HCT116 (cell line): ENCODE measurements at regions not wholly inside any gene's neighbourhood (a gene's known extent, or its start where the extent isn't known, plus 50 kb on each side); places are given as distances from the start of the nearest gene placed in this dataset.

ENCODE experiments used
- ATAC-seq: fragments of 200-7000 bp; cut with Tn5 transposase; 2 replicates; pipeline ENCODE4 v1.9.1; 2020; ENCODE audit warnings: mild to moderate bottlenecking, moderate library complexity
- BruUV-seq: library from RNA; stranded (reverse); fragments of 400-500 nt; replicated peaks from 2 replicates; lab custom pipeline; 2021; lab: Mats Ljungman, UMichigan
- CTCF ChIA-PET: fragments of 300-600 bp; sonication (Branson Sonifier 250); formaldehyde crosslinking; loops from one replicate; lab custom pipeline; 2021; ENCODE audit warnings: antibody characterized with exemption; lab: Charles Lee
- POLR2A ChIA-PET: fragments of 300-600, 350-600 bp; sonication (Branson Sonifier 250); formaldehyde crosslinking; loops from one replicate; lab custom pipeline; 2021; ENCODE audit warnings: antibody characterized with exemption; lab: Charles Lee
- RAD21 ChIA-PET, 2 experiments: fragments of 300-600 bp; sonication (Branson Sonifier 250); formaldehyde crosslinking; loops; one replicate each; lab custom pipeline; 2023; ENCODE audit warnings: low total read pairs in 2 of 2; ENCODE audit not compliant: uncharacterized antibody in 2 of 2, unreplicated experiment in 2 of 2, low non-redundant PET in 1 of 2; lab: Charles Lee
- DNase-seq: peaks from one replicate; pipeline ENCODE4 v3.0.0-alpha.2; 2010; ENCODE audit warnings: low read depth, low spot score
- H2AFZ ChIP-seq: fragments of 200-600 bp; shearing (Covaris generic), sonication (generic); 2 replicates; pipeline ENCODE4 v1.6.1; 2017; ENCODE audit warnings: low read depth, mixed run types, mixed read lengths, antibody characterized with exemption, low read length; ENCODE audit not compliant: poor library complexity, severe bottlenecking
- H3K27ac ChIP-seq: 2 replicates; pipeline ENCODE4 v1.5.1; 2012; ENCODE audit warnings: low read depth, low read length
- H3K27me3 ChIP-seq: fragments of 200-600 bp; sonication (generic); 2 replicates; pipeline ENCODE4 v1.6.1; 2016; ENCODE audit warnings: mixed run types, low read length, mixed read lengths; ENCODE audit not compliant: insufficient read depth
- H3K36me3 ChIP-seq, 2 experiments: fragments of 200-500 bp in 1 of 2; fragments of 200-600 bp in 1 of 2; sonication (Bioruptor generic) in 1 of 2; sonication (generic) in 1 of 2; 2 replicates each; pipeline versions ENCODE4 v1.5.1 to v1.6.1; 2014 to 2016; ENCODE audit warnings: low read length in 2 of 2, inconsistent platforms in 1 of 2, mixed read lengths in 1 of 2, mixed run types in 1 of 2; ENCODE audit not compliant: insufficient read depth in 2 of 2, control insufficient read depth in 1 of 2
- H3K4me1 ChIP-seq, 2 experiments: fragments of 200-600 bp in 1 of 2; sonication (generic) in 1 of 2; 2 replicates each; pipeline versions ENCODE4 v1.5.1 to v1.6.1; 2012 to 2017; ENCODE audit warnings: low read length in 2 of 2, inconsistent platforms in 1 of 2, mild to moderate bottlenecking in 1 of 2, mixed read lengths in 1 of 2, mixed run types in 1 of 2, moderate library complexity in 1 of 2; ENCODE audit not compliant: insufficient read depth in 2 of 2, control insufficient read depth in 1 of 2
- H3K4me2 ChIP-seq: fragments of 200-600 bp; sonication (generic); 2 replicates; pipeline ENCODE4 v1.6.1; 2017; ENCODE audit warnings: mixed run types, low read length, mixed read lengths
- H3K4me3 ChIP-seq, 2 experiments: fragments of 200-600 bp in 1 of 2; sonication (generic) in 1 of 2; replicated peaks in 1 of 2; 2 replicates each; pipeline ENCODE4 v1.5.1; 2011 to 2016; ENCODE audit warnings: low read length in 2 of 2, control low read depth in 1 of 2, low read depth in 1 of 2, mild to moderate bottlenecking in 1 of 2, mixed read lengths in 1 of 2, mixed run types in 1 of 2
- H3K79me2 ChIP-seq: fragments of 200-600 bp; sonication (generic); 2 replicates; pipeline ENCODE4 v1.6.1; 2017; ENCODE audit warnings: mild to moderate bottlenecking, mixed run types, low read length, moderate library complexity, mixed read lengths; ENCODE audit not compliant: insufficient read depth
- H3K9ac ChIP-seq: fragments of 200-600 bp; sonication (generic); 2 replicates; pipeline ENCODE4 v1.6.1; 2016; ENCODE audit warnings: low read length, mixed read lengths
- H3K9me2 ChIP-seq: fragments of 200-600 bp; sonication (generic), shearing (Covaris generic); 2 replicates; pipeline ENCODE4 v1.6.1; 2017; ENCODE audit warnings: mixed run types, mild to moderate bottlenecking, moderate library complexity; ENCODE audit not compliant: insufficient read depth
- H3K9me3 ChIP-seq, 2 experiments: fragments of 200-500 bp in 1 of 2; fragments of 200-600 bp in 1 of 2; sonication (Bioruptor generic) in 1 of 2; sonication (generic) in 1 of 2; 2 replicates each; pipeline ENCODE4 v1.6.1; 2014 to 2017; ENCODE audit warnings: low read length in 2 of 2, mixed read lengths in 2 of 2, inconsistent platforms in 1 of 2, low read depth in 1 of 2, mild to moderate bottlenecking in 1 of 2, mixed run types in 1 of 2, moderate library complexity in 1 of 2; ENCODE audit not compliant: control insufficient read depth in 1 of 2, insufficient read depth in 1 of 2
- H4K20me1 ChIP-seq: fragments of 200-600 bp; sonication (generic), shearing (Covaris generic); 2 replicates; pipeline ENCODE4 v1.6.1; 2017; ENCODE audit warnings: mixed run types, mild to moderate bottlenecking, moderate library complexity; ENCODE audit not compliant: insufficient read depth
- ATF3 ChIP-seq: IDR thresholded peaks from 2 replicates; pipeline ENCODE4 v1.6.1; 2012
- CEBPB ChIP-seq: IDR thresholded peaks from 2 replicates; pipeline ENCODE4 v1.6.1; 2012; ENCODE audit warnings: low read depth
- CTCF ChIP-seq, 3 experiments: fragments of 200-600 bp in 1 of 3; sonication (generic) in 1 of 3; IDR thresholded peaks in 2 of 3; conservative IDR thresholded peaks in 1 of 3; 2 replicates each; pipeline ENCODE4 v1.5.1; 2012 to 2017; ENCODE audit warnings: low read depth in 2 of 3, low read length in 2 of 3, antibody characterized with exemption in 1 of 3, borderline replicate concordance in 1 of 3, control low read depth in 1 of 3, mild to moderate bottlenecking in 1 of 3, mixed read lengths in 1 of 3, mixed run types in 1 of 3, moderate library complexity in 1 of 3; ENCODE audit not compliant: insufficient read depth in 1 of 3
- EGR1 ChIP-seq: IDR thresholded peaks from 2 replicates; pipeline ENCODE4 v1.6.1; 2012; ENCODE audit warnings: low read depth
- ELF1 ChIP-seq: IDR thresholded peaks from 2 replicates; pipeline ENCODE4 v1.6.1; 2012; ENCODE audit warnings: low read depth, borderline replicate concordance
- EZH2 ChIP-seq: fragments of 200-600 bp; sonication (generic); IDR thresholded peaks from 2 replicates; pipeline ENCODE4 v1.6.1; 2017; ENCODE audit warnings: antibody characterized with exemption, mixed run types
- EZH2phosphoT487 ChIP-seq: fragments of 200-600 bp; IDR thresholded peaks from 2 replicates; pipeline ENCODE4 v1.6.1; 2018; ENCODE audit warnings: antibody characterized with exemption, borderline replicate concordance
- FOSL1 ChIP-seq: IDR thresholded peaks from 2 replicates; pipeline ENCODE4 v1.6.1; 2012; ENCODE audit warnings: low read depth
- MAX ChIP-seq: IDR thresholded peaks from 2 replicates; pipeline ENCODE4 v1.6.1; 2012
- POLR2A ChIP-seq: IDR thresholded peaks from 2 replicates; pipeline ENCODE4 v1.7.0; 2011; ENCODE audit warnings: borderline replicate concordance; ENCODE audit not compliant: insufficient read depth, insufficient read length; ENCODE audit errors: extremely low read depth
- POLR2AphosphoS5 ChIP-seq: IDR thresholded peaks from 2 replicates; pipeline ENCODE4 v1.6.1; 2011; ENCODE audit warnings: mild to moderate bottlenecking, low read depth, low read length, moderate library complexity
- RAD21 ChIP-seq: IDR thresholded peaks from 2 replicates; pipeline ENCODE4 v1.6.1; 2012; ENCODE audit warnings: low read depth, mild to moderate bottlenecking
- REST ChIP-seq: IDR thresholded peaks from 2 replicates; pipeline ENCODE4 v1.6.1; 2012; ENCODE audit warnings: low read depth
- SP1 ChIP-seq: IDR thresholded peaks from 2 replicates; pipeline ENCODE4 v1.6.1; 2012; ENCODE audit warnings: low read depth
- SRF ChIP-seq: IDR thresholded peaks from 2 replicates; pipeline ENCODE4 v1.6.1; 2012; ENCODE audit warnings: low read depth
- TCF7L2 ChIP-seq: IDR thresholded peaks from 2 replicates; pipeline ENCODE4 v1.7.0; 2011; ENCODE audit warnings: borderline replicate concordance, inconsistent platforms; ENCODE audit not compliant: insufficient read depth, insufficient read length; ENCODE audit errors: extremely low read depth
- ZBTB33 ChIP-seq: IDR thresholded peaks from 2 replicates; pipeline ENCODE4 v1.6.1; 2011; ENCODE audit warnings: mild to moderate bottlenecking, low read length, moderate library complexity; ENCODE audit not compliant: insufficient replicate concordance; ENCODE audit errors: extremely low read depth
- ZFX ChIP-seq: fragments of 450-650 bp; IDR thresholded peaks from 2 replicates; pipeline ENCODE4 v1.6.1; 2017
- ZNF274 ChIP-seq: fragments of 200-500 bp; sonication (Bioruptor generic); IDR thresholded peaks from 2 replicates; pipeline ENCODE4 v1.6.1; 2014; ENCODE audit warnings: mild to moderate bottlenecking, low read depth, low read length, inconsistent platforms
- intact Hi-C: fragments of 100-400 bp; cut with micrococcal nuclease; formaldehyde crosslinking; loops from 2 replicates; pipeline ENCODE4 v1.10.0; 2022

- Histone ChIP-seq H3K9ac (no peak overlapping the region), H3K27ac (no peak overlapping the region), H3K36me3 (no peaks in the 10 kb centered on the region), H3K27me3 (no peaks in the 10 kb centered on the region), H3K79me2 (no peaks in the 10 kb centered on the region), H3K4me3 (no peak overlapping the region), H2AFZ (no peak overlapping the region), H3K9me3 (peaks cover 6 to 16% of the 10 kb centered on the region in 2 experiments; a peak in 2 of 4 replicates), H4K20me1 (no peaks in the 10 kb centered on the region), H3K4me1 (no peaks in the 10 kb centered on the region), H3K9me2 (no peaks in the 10 kb centered on the region), H3K4me2 (no peak overlapping the region)
- BruUV-seq, result no TSS peak
- TF ChIP-seq SRF (no peak), REST (no peak), EZH2phosphoT487 (no peak), MAX (no peak), EGR1 (no peak), FOSL1 (no peak), ZBTB33 (no peak), POLR2A (no peak), CEBPB (no peak), SP1 (no peak), ELF1 (no peak), POLR2AphosphoS5 (no peak), RAD21 (no peak), ZFX (no peak), TCF7L2 (no peak), ATF3 (no peak), ZNF274 (no peak), CTCF (IDR thresholded peaks at IDR 0.05 in 2 of 3, conservative IDR thresholded peaks at IDR 0.05 in 1 of 3; ENCODE audit: borderline replicate concordance in 1 of 3, insufficient read depth in 1 of 3, low read depth in 2 of 3, low read length in 2 of 3) (no peak), EZH2 (no peak)
- no peak for DNase-seq
- ChIA-PET POLR2A (no interaction called here), RAD21 (no interaction called here), CTCF (no interaction called here)
- intact Hi-C loops, result no loop called here
- no peak for ATAC-seq
These were observed 693.0 kb upstream of the CDH6 start for GRCh38 chr5:30500513-30500912.
